ENCODE measurements at regions not wholly inside any gene's neighbourhood (a gene's known extent, or its start where the extent isn't known, plus 50 kb on each side); places are given as distances from the start of the nearest gene placed in this dataset.

DNA sequence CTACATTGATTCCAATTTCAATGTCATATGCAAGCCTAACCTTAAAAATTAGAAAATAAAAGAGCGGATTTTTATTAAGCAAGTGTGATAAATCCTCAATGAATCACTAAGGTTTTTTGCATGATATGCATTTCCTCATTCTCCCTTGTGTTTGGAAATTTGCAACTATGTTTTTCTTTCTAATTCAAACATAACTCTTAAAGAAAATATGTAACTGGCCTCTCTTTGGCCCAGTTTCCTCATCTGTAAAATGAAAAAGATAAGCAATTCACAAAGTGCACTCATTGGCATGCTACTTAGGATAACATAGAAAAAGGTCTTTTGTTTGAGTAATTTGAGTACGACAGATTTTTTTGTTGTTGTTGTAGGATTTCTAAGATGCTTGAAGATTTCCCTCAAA, 295.5 kb downstream of the CDH11 start:
- Histone ChIP-seq H3K27me3 (no peaks in the 10 kb centered on the region), H3K9ac (ENCODE audit: low read depth in 2 of 2, low read length in 2 of 2) (no peak overlapping the region), H3K36me3 (no peaks in the 10 kb centered on the region), H3K4me1 (no peaks in the 10 kb centered on the region), H3K4me3 (no peak overlapping the region), H3K9me3 (no peaks in the 10 kb centered on the region), H3K27ac (no peak overlapping the region)
- DNase-seq, result no peak
- TF ChIP-seq, protein P1, sequence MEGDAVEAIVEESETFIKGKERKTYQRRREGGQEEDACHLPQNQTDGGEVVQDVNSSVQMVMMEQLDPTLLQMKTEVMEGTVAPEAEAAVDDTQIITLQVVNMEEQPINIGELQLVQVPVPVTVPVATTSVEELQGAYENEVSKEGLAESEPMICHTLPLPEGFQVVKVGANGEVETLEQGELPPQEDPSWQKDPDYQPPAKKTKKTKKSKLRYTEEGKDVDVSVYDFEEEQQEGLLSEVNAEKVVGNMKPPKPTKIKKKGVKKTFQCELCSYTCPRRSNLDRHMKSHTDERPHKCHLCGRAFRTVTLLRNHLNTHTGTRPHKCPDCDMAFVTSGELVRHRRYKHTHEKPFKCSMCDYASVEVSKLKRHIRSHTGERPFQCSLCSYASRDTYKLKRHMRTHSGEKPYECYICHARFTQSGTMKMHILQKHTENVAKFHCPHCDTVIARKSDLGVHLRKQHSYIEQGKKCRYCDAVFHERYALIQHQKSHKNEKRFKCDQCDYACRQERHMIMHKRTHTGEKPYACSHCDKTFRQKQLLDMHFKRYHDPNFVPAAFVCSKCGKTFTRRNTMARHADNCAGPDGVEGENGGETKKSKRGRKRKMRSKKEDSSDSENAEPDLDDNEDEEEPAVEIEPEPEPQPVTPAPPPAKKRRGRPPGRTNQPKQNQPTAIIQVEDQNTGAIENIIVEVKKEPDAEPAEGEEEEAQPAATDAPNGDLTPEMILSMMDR (IDR thresholded peaks at IDR 0.05), result no peak
- intact Hi-C loops (cut with DNase I), result no loop called here

- Histone ChIP-seq H3K9ac (ENCODE audit: low read depth in 2 of 2, low read length in 2 of 2) (no peak overlapping the region), H3K36me3 (no peaks in the 10 kb centered on the region), H3K9me3 (no peaks in the 10 kb centered on the region), H3K4me3 (no peak overlapping the region), H3K27ac (no peak overlapping the region), H3K4me1 (no peaks in the 10 kb centered on the region), H3K27me3 (no peaks in the 10 kb centered on the region)
- no peak for DNase-seq
- intact Hi-C loops (cut with DNase I), result no loop called here
- TF ChIP-seq, protein P1 (IDR thresholded peaks at IDR 0.05), result no peak
Observed at GRCh38 chr16:64823481-64824075, 298.3 kb downstream of the CDH11 start.

DNA sequence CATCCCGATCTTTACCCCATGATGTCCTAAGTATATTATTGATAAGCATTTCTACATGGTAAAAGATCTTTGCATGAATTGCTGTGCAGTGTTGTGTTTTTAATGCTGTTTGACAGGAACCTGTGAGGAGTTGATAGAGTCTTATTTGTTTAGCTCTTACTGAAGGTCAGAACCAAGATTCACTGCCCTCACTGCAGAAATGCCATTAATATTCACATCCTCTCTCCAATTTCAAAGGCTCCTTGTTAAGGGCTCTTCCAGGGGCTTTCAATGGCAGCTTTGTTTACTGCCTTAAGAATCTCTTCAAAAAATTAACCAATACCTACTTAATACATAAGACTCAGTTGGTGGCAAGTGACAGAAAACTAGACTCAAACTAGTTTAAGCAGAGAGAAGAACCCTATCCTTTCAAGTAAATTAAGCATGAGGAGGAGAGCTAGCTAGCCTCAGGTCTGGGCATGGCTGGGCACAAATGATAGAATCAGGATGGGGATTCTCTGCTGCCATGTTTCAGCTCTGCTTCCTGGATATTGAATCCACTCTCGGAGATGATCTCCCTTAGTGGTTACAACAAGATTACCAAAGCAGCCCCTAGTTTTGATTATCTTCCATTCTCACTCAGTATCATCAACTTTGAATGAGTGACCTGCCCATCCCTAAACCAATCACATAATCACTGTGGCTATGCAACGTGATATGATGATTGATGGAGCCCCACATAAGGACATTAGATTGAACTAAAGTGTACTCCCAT, 311.8 kb downstream of the CDH11 start:
- H3K9me3 ChIP-seq, result no peaks in the 10 kb centered on the region
- H3K4me3 ChIP-seq, result no peak overlapping the region
- H3K27ac ChIP-seq, result no peak overlapping the region
- intact Hi-C loops (cut with DNase I), result no loop called here
- no peak for DNase-seq
- TF ChIP-seq, protein P1 (IDR thresholded peaks at IDR 0.05), result no peak
- no peaks in the 10 kb centered on the region for H3K4me1 ChIP-seq
- H3K9ac ChIP-seq (ENCODE audit: low read depth in 2 of 2, low read length in 2 of 2), result no peak overlapping the region
- no peaks in the 10 kb centered on the region for H3K27me3 ChIP-seq
- H3K36me3 ChIP-seq, result no peaks in the 10 kb centered on the region

DNA sequence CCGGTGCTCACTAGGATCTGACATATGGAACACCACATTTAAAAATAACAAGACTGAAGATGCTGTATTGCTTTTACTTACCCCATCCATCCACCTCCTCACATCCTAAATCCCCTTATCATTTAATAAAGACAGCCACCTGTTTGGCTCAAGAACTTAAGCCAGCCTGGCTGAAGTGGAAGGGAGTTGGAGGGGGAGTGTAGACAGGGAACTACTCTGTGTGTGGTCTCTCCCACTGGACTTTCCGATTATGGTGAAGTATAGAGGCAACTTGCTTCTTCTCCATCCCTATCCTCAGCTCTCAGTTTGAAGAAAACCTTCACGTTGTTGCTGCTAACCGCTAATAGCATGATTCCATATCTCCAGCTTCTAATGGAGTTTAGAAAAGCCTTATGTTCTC, 313.4 kb downstream of the CDH11 start:
- H3K4me1 ChIP-seq, result no peaks in the 10 kb centered on the region
- H3K36me3 ChIP-seq, result no peaks in the 10 kb centered on the region
- DNase-seq, result no peak
- H3K27ac ChIP-seq, result no peak overlapping the region
- no peaks in the 10 kb centered on the region for H3K9me3 ChIP-seq
- intact Hi-C loops (cut with DNase I), result no loop called here
- no peak overlapping the region for H3K9ac ChIP-seq (ENCODE audit: low read depth in 2 of 2, low read length in 2 of 2)
- TF ChIP-seq, protein P1 (IDR thresholded peaks at IDR 0.05), result no peak
- no peak overlapping the region for H3K4me3 ChIP-seq
- H3K27me3 ChIP-seq, result no peaks in the 10 kb centered on the region

DNA sequence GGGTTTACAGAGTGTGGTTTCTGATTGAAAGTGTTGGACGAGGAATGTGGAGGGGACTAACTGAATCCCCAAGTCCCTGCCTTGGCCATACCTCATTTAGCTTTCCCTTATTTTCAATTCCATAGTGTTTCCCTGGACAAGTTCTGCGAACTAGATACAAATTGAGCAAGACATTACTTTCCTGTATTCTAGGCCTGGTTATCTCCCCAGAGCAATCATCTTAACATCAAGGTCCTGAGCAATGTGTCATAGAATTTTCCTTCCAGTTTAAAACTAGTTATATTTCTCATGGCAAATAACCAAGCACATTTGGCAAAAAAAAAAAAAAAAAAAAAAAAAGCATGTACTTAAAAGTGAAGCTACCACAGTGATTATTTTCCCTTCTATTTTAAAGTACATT, 330.1 kb downstream of the CDH11 start:
- Histone ChIP-seq H3K9me3 (no peaks in the 10 kb centered on the region), H3K4me3 (no peak overlapping the region), H3K36me3 (no peaks in the 10 kb centered on the region), H3K27me3 (no peaks in the 10 kb centered on the region), H3K4me1 (no peaks in the 10 kb centered on the region), H3K27ac (no peak overlapping the region), H3K9ac (ENCODE audit: low read depth in 2 of 2, low read length in 2 of 2) (no peak overlapping the region)
- TF ChIP-seq, protein P1 (IDR thresholded peaks at IDR 0.05), result no peak
- no peak for DNase-seq
- intact Hi-C loops (cut with DNase I), result no loop called here

Data from colonic mucosa (tissue), 4 donors.